Psoas muscle (tissue), 7 donors: ENCODE measurements at regions not wholly inside any gene's neighbourhood (a gene's known extent, or its start where the extent isn't known, plus 50 kb on each side); places are given as distances from the start of the nearest gene placed in this dataset.

ENCODE experiments used
- ATAC-seq, 4 donors: fragments of 200-7000 bp; cut with Tn5 transposase; one replicate each; pipeline ENCODE4 v1.9.1; 2020; ENCODE audit warnings: moderate library complexity in 3 of 4, mild to moderate bottlenecking in 2 of 4
- DNase-seq, 2 donors: peaks; one replicate each; pipeline ENCODE4 v3.0.0-alpha.2; 2020
- H3K27ac ChIP-seq: fragments of 200-600 bp; one replicate; pipeline ENCODE4 v1.8.0; 2022
- H3K27me3 ChIP-seq, 3 donors: fragments of 200-600 bp in 1 of 3; one replicate each; pipeline versions ENCODE4 v1.6.1 to v1.8.0; 2013 to 2022; ENCODE audit warnings: low read length in 2 of 3, mild to moderate bottlenecking in 2 of 3, moderate library complexity in 1 of 3; ENCODE audit not compliant: insufficient read depth in 3 of 3
- H3K36me3 ChIP-seq, 2 donors: fragments of 200-600 bp in 1 of 2; one replicate each; pipeline versions ENCODE4 v1.6.1 to v1.8.0; 2013 to 2022; ENCODE audit warnings: low read depth in 1 of 2, mild to moderate bottlenecking in 1 of 2, moderate library complexity in 1 of 2; ENCODE audit not compliant: insufficient read depth in 1 of 2
- H3K4me1 ChIP-seq: fragments of 200-600 bp; one replicate; pipeline ENCODE4 v1.8.0; 2022
- H3K4me3 ChIP-seq: fragments of 200-600 bp; one replicate; pipeline ENCODE4 v1.8.0; 2022; ENCODE audit warnings: mild to moderate bottlenecking
- H3K9me3 ChIP-seq: fragments of 200-600 bp; one replicate; pipeline ENCODE4 v1.8.0; 2022
- WGBS, 3 donors: extraction: QIAGEN DNeasy Blood & Tissue Kit; methylation state at CpG; one replicate each; pipeline versions ENCODE4 v1.1.6 to v1.1.7; 2013; 5-methylcytosine and 5-hydroxymethylcytosine counted together
- intact Hi-C, 2 donors: fragments of 100-400 bp; cut with DNase I; formaldehyde crosslinking; loops; one replicate each; pipeline versions ENCODE4 v1.11.0 to v1.14.2; 2022
- TF ChIP-seq, protein P1 (sequence below): fragments of 200-600 bp; IDR thresholded peaks from one replicate; pipeline ENCODE4 v1.8.0; 2022; ENCODE audit warnings: antibody characterized with exemption
- donor health status: healthy with polysubstance abuse.
- donor health status: DM: no; HTN: no; CAD: no; lungs with moderate emphysema.
- donor health status: Bipolar disorder and iron deficiency.
- donor health status: healthy.
- donor health status: DM: yes; HTN: yes; CAD: no.
- donor health status: DM: no; HTN: no; CAD: no.
- donor health status: DM: yes; HTN: yes; CAD: no.

DNA sequence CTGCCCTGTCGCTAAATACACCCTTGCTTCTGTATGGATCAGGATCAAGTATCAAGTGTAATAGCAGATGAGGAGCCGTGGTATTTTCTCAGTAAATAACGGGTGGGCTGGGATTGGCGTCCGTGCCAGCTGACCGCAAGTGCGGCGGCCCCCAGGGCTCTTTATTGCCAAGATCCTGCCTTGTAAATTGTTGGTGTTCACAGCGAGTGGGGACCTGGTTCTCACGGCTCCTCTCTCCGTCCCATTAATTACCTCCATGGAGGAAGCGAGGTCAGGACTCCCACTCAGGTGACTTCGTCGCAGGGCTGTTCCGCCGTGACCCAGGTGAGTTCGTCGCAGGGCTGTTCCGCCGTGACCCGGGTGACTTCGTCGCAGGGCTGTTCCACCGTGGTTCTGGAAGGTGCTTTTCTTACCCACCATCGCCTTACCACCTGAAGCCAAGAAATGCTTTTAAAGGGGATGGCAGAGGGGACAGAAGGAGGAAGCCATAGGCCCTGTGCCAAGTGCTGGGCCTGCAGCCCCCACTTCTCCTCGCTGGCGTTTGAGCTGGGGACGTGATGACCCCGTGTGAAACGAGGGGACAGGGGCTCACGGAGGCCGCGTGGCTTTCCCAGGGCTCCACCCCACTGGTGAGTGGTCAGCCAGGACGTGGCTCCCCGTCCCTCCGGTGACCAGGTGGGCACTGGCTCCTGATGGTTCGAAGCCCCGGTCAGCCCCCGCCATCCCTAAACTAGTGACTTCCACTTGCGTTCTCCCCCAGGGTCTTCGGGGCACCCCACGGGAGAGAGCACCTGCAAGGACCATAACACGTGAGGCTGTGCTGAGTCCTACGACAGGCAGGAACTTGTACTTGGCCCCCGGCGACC, 118.4 kb downstream of the TWIST2 start:
- Histone ChIP-seq H3K4me1 (no peaks in the 10 kb centered on the region), H3K4me3 (no peak overlapping the region), H3K36me3 (no peaks in the 10 kb centered on the region), H3K9me3 (no peaks in the 10 kb centered on the region), H3K27me3 (peaks cover 0 to 17% (median 13%) of the 10 kb centered on the region in 3 donors), H3K27ac (no peak overlapping the region)
- ATAC-seq (no peak), DNase-seq (no peak)
- TF ChIP-seq, protein P1, sequence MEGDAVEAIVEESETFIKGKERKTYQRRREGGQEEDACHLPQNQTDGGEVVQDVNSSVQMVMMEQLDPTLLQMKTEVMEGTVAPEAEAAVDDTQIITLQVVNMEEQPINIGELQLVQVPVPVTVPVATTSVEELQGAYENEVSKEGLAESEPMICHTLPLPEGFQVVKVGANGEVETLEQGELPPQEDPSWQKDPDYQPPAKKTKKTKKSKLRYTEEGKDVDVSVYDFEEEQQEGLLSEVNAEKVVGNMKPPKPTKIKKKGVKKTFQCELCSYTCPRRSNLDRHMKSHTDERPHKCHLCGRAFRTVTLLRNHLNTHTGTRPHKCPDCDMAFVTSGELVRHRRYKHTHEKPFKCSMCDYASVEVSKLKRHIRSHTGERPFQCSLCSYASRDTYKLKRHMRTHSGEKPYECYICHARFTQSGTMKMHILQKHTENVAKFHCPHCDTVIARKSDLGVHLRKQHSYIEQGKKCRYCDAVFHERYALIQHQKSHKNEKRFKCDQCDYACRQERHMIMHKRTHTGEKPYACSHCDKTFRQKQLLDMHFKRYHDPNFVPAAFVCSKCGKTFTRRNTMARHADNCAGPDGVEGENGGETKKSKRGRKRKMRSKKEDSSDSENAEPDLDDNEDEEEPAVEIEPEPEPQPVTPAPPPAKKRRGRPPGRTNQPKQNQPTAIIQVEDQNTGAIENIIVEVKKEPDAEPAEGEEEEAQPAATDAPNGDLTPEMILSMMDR: no peak
- 75 to 77% (median 76%) methylated on average over 44 to 46 of the region's 46 CpGs for WGBS, 3 donors
- intact Hi-C loops: no loop called here

GRCh38 chr2:238967031-238967977, 119.4 kb downstream of the TWIST2 start:
- Histone ChIP-seq H3K36me3 (no peaks in the 10 kb centered on the region), H3K9me3 (no peaks in the 10 kb centered on the region), H3K27me3 (peaks cover 0 to 20% (median 13%) of the 10 kb centered on the region in 3 donors), H3K27ac (no peak overlapping the region), H3K4me3 (no peak overlapping the region), H3K4me1 (no peaks in the 10 kb centered on the region)
- WGBS, 3 donors: 81 to 86% (median 84%) methylated on average over 42 to 43 of the region's 43 CpGs
- TF ChIP-seq, protein P1: no peak
- DNase-seq: no peak
- intact Hi-C loops: no loop called here
- ATAC-seq: no peak

DNA sequence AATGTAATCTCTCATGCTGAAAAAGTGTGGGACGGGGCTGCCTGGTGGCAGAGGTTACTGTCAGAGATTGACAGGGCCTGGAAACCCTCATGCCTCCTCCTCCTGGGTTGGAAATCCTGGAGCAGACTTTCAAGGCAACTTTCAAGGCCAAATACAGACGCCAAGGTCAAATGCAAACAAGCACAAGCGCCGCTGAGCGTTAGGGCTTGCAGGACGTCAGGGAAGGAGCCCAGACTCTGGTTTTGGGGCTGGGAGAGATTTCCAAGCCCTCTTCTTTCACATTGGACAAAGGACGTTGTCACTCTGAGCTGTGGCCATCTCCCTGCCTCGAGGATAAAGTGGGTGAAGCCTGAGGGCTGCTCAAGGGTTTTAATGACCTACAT, 120.1 kb downstream of the TWIST2 start:
- intact Hi-C loops: no loop called here
- no peak overlapping the region for H3K27ac ChIP-seq
- no peak for DNase-seq
- 77 to 81% (median 77%) methylated on average over 8 of the region's 8 CpGs for WGBS, 3 donors
- H3K4me3 ChIP-seq: no peak overlapping the region
- H3K36me3 ChIP-seq: no peaks in the 10 kb centered on the region
- no peaks in the 10 kb centered on the region for H3K9me3 ChIP-seq
- ATAC-seq: no peak
- peaks cover 0 to 25% (median 13%) of the 10 kb centered on the region in 3 donors for H3K27me3 ChIP-seq
- TF ChIP-seq, protein P1: no peak
- H3K4me1 ChIP-seq: no peaks in the 10 kb centered on the region

GRCh38 chr2:238968616-238969384, 120.9 kb downstream of the TWIST2 start:
- H3K27ac ChIP-seq: no peak overlapping the region
- H3K27me3 ChIP-seq: peaks cover 0 to 25% (median 13%) of the 10 kb centered on the region in 3 donors
- H3K36me3 ChIP-seq: no peaks in the 10 kb centered on the region
- intact Hi-C loops: no loop called here
- H3K4me1 ChIP-seq: no peaks in the 10 kb centered on the region
- 44 to 54% (median 51%) methylated on average over 17 to 18 of the region's 18 CpGs for WGBS, 3 donors
- ATAC-seq (no peak), DNase-seq (no peak)
- H3K9me3 ChIP-seq: no peaks in the 10 kb centered on the region
- no peak overlapping the region for H3K4me3 ChIP-seq
- TF ChIP-seq, protein P1: no peak
